HUES48 (cell line): ENCODE measurements at regions not wholly inside any gene's neighbourhood (a gene's known extent, or its start where the extent isn't known, plus 50 kb on each side); places are given as distances from the start of the nearest gene placed in this dataset.

Experiments
- H3K27ac ChIP-seq: one replicate; pipeline ENCODE4 v1.7.0; 2013; ENCODE audit warnings: low read depth, low read length, inconsistent platforms
- H3K27me3 ChIP-seq: 2 replicates; pipeline ENCODE4 v1.6.1; 2013; ENCODE audit warnings: mild to moderate bottlenecking, low read length; ENCODE audit not compliant: control insufficient read depth, insufficient read depth
- H3K36me3 ChIP-seq: 2 replicates; pipeline ENCODE4 v1.6.1; 2013; ENCODE audit warnings: low read length; ENCODE audit not compliant: control insufficient read depth, insufficient read depth
- H3K4me1 ChIP-seq: 2 replicates; pipeline ENCODE4 v1.6.1; 2013; ENCODE audit warnings: mild to moderate bottlenecking, low read length; ENCODE audit not compliant: control insufficient read depth, insufficient read depth
- H3K4me3 ChIP-seq: 2 replicates; pipeline ENCODE4 v1.5.1; 2013; ENCODE audit warnings: mild to moderate bottlenecking, low read depth, low read length
- H3K9ac ChIP-seq: 2 replicates; pipeline ENCODE4 v1.6.1; 2013; ENCODE audit warnings: mild to moderate bottlenecking, low read depth, low read length, moderate library complexity
- H3K9me3 ChIP-seq: 2 replicates; pipeline ENCODE4 v1.6.1; 2013; ENCODE audit warnings: low read length; ENCODE audit not compliant: control insufficient read depth, insufficient read depth

DNA sequence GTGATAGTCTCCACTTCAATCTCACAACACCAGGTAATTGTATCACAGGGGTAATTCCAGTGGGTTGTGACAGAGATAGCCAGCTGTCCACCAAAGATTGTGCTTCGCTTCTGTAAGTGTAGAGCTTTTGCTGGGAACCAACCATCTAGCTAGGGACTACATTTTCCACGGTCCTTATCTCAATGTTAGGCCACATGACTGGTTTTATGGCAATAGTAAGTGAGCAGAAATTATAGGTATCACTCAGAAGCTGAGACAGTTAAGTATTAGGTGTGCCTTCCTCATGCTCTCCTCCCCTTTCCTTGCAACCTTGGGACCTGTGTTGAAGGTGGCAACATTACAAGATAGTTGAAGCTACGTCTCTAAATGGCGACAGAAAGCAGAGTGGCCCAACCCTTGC, 108.8 kb upstream of the NALF2 start:
- Histone ChIP-seq H3K27me3 (no peaks in the 10 kb centered on the region), H3K4me1 (peaks cover 12% of the 10 kb centered on the region; the same call in 1 of the 2 replicates), H3K27ac (no peak overlapping the region), H3K4me3 (no peak overlapping the region), H3K36me3 (no peaks in the 10 kb centered on the region), H3K9me3 (peaks cover 20% of the 10 kb centered on the region), H3K9ac (no peak overlapping the region)

DNA sequence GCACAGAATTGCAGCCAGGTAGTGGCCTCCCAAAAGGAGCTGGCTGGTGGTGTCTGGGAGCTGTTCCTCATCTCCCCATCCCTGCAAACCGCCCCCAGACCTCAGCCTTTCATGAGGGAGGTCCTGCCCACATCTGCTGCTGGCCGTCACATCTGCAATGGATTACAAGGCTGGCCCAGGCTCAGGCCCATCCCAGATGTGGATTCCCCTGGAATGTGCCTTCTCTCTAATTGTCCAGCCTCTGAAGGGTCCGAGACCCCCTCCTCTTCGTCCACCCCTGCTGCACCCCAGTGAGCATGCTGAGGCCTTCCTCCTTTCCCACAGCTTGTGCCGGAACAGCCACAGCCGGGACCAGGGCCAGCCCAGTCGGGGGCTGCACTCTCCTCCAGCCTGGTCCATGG, 115.0 kb upstream of the NALF2 start:
- H3K4me3 ChIP-seq: no peak overlapping the region
- no peaks in the 10 kb centered on the region for H3K36me3 ChIP-seq
- peaks cover 3% of the 10 kb centered on the region for H3K27me3 ChIP-seq
- no peak overlapping the region for H3K9ac ChIP-seq
- peaks cover 4% of the 10 kb centered on the region for H3K4me1 ChIP-seq
- peaks cover 22% of the 10 kb centered on the region for H3K9me3 ChIP-seq
- H3K27ac ChIP-seq: no peak overlapping the region

DNA sequence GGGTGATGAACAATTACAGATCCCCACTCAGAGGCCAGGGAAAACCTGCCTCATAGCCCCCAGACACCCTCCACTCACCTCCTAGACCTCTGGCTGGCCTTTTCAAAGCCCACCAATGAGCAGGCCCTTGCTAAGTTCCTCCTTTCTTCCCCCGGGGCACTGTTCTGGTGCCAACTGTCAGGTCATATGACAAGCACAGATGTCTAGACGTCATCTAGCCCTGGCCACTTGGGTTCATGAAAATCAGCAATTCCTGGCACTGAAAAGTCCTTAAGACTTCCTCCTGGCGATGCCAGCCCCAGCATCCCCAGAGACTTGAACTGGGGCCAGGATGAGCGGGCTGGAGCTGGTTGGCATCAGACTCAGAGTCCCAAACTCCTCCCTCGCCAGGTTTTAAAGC, 115.6 kb upstream of the NALF2 start:
- Histone ChIP-seq H3K27ac (no peak overlapping the region), H3K4me3 (no peak overlapping the region), H3K9ac (no peak overlapping the region), H3K27me3 (peaks cover 3% of the 10 kb centered on the region), H3K36me3 (no peaks in the 10 kb centered on the region), H3K4me1 (peaks cover 4% of the 10 kb centered on the region), H3K9me3 (peaks cover 26% of the 10 kb centered on the region)

DNA sequence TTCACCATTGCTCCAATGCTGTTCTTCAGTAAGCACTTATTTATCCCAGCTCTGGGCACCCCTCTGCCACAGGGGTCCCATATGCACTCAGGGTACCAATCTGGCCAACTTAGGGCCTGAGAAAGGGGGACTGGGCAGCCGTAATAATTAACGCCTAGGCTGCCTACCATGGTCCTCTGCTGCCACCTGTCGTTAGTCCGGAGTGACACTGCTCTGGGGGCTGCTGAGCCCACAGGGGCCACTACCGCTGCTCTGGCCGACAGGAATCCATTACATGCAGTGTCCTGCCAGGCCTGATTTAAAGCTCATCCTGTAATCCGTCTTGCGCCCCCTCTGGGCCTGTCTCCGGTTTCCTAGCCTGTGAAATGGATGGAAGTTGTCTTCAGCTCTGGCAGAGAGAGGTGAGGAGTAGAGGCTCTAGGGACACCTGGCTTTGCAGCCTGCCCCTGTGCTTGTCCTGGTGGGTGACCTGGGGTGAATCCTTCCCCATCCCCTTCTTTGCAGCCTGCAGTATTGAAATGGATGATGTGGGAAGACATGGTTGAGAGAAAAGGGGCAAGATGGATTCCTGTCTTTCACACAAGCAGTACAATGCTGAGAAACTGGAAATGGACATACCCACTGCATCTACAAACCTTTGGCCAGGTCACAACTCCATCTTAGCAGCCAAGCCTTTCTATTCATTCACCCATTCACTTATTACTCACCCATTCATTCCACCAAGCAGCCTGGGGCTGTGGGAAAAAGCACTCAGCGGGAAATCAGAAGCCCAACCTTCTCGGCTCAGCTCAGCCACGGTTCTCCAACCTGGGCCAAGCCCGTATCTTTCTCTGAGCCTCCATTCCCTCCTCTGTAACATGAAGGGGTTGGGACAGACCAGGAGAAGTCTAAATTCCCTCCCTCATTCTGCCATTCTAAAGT, 116.3 kb upstream of the NALF2 start:
- peaks cover 3% of the 10 kb centered on the region for H3K27me3 ChIP-seq

DNA sequence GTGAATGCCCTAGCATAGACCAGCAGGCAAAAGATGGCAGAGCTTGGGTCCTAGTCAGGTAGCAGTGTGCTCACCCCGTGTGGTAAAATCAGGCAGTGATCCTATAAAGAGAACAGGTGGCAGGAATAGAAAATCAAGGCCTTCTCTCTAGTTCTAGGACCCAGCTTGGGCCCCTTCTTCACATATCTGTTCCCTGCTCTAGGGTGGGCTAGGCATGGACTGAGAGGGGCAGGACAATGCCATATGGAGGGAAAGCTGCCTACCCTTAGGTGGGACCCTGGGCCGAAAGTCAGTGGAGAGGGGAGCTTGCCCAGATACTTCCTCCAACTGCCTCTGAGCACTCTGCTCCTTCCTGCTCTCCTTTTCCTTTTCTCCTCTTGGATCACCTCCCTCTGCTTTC, 117.4 kb upstream of the NALF2 start:
- H3K9ac ChIP-seq: no peak overlapping the region
- no peaks in the 10 kb centered on the region for H3K36me3 ChIP-seq
- H3K4me3 ChIP-seq: no peak overlapping the region
- H3K27me3 ChIP-seq: peaks cover 3% of the 10 kb centered on the region
- H3K9me3 ChIP-seq: peaks cover 26% of the 10 kb centered on the region
- no peak overlapping the region for H3K27ac ChIP-seq
- H3K4me1 ChIP-seq: peaks cover 4% of the 10 kb centered on the region

More for the DNA sequence above, 116.3 kb upstream of the NALF2 start:
- Histone ChIP-seq H3K27ac (no peak overlapping the region), H3K36me3 (no peaks in the 10 kb centered on the region), H3K9me3 (peaks cover 26% of the 10 kb centered on the region), H3K4me1 (peaks cover 4% of the 10 kb centered on the region), H3K9ac (no peak overlapping the region), H3K4me3 (no peak overlapping the region)

DNA sequence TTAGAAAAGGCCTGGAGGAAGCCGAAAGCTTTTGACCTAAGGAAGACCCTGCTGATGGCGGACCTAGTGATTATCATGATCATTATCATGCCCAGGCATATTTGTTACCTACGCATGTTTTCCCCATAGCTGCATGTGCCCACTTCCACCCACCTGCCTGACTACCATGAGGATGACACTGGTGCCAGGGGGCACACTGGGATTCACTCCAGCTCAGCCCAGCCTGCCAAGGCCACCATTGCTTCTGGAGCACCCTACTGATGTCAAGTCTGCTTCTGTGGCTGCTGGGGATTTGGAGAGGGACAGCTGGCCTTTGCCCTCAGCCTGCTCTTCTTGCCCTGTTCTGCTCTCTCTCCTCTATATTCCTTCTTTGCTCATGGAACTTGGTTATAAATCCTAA, 124.7 kb upstream of the NALF2 start:
- Histone ChIP-seq H3K27me3 (no peaks in the 10 kb centered on the region), H3K9me3 (peaks cover 26% of the 10 kb centered on the region), H3K36me3 (no peaks in the 10 kb centered on the region), H3K4me1 (no peaks in the 10 kb centered on the region), H3K27ac (no peak overlapping the region), H3K4me3 (no peak overlapping the region), H3K9ac (no peak overlapping the region)

DNA sequence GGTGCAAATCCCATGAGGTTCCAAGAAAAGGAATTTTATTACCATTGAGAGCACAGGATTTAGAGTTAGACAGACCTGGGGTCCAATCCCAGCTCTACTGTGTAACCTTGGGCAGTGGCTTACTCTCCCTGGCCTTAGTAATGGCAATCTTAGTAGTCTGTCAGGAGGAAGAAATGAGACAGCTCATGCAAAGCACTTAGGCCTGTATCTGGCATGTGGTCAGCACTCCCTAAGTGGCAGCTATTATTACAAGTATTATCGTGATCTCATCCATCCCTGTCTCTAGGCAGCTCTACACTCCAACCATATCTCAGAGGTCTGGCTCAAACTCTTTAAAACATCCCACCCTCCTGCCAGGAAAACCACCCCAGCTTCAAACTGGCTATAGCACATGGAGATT, 129.6 kb upstream of the NALF2 start:
- Histone ChIP-seq H3K4me3 (no peak overlapping the region), H3K4me1 (no peaks in the 10 kb centered on the region), H3K36me3 (no peaks in the 10 kb centered on the region), H3K27me3 (no peaks in the 10 kb centered on the region), H3K9ac (no peak overlapping the region), H3K27ac (no peak overlapping the region), H3K9me3 (peaks cover 37% of the 10 kb centered on the region)

DNA sequence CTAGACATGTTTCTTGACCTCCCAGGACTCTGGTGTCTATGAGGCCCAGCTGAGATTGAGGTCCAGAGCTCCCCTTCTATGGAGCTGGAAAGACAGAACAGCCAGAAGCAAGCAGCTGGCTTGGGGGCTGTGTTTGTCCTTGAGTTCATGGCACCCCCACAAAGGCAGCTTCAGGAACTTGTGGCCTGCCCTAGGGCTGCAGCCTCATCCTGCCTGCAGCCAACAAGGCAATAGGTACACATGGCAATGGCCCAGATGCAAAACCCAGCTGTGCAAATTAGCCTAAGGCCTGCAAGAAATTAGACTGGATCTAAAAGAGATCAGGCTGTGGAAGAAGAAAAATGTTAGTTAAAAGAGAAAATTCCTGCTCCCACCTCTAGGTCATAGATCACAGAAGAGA, 131.7 kb upstream of the NALF2 start:
- H3K9me3 ChIP-seq: peaks cover 49% of the 10 kb centered on the region
- no peak overlapping the region for H3K9ac ChIP-seq
- no peaks in the 10 kb centered on the region for H3K4me1 ChIP-seq
- H3K36me3 ChIP-seq: no peaks in the 10 kb centered on the region
- no peak overlapping the region for H3K4me3 ChIP-seq
- H3K27ac ChIP-seq: no peak overlapping the region
- H3K27me3 ChIP-seq: no peaks in the 10 kb centered on the region

DNA sequence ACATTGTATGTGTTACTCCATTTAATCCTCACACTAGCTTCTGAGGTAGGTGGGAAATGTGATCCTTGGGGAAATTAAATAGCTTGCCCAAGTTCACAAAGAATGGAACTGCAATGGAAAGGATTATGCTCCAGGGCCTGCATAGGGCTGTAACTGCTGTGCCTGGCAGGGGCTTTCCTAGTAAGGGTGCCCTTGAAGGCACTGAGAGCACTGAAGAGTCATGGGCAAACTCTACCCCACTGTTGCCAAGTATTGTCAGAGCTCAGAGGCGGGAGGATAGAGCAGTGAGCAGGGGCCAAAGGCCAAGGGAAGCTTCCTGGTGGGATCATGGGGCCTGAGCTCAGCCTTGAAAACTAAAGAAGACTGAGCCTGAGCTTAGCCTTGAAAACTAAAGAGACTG, 133.0 kb upstream of the NALF2 start:
- Histone ChIP-seq H3K9me3 (peaks cover 44% of the 10 kb centered on the region), H3K27me3 (no peaks in the 10 kb centered on the region), H3K27ac (no peak overlapping the region)

DNA sequence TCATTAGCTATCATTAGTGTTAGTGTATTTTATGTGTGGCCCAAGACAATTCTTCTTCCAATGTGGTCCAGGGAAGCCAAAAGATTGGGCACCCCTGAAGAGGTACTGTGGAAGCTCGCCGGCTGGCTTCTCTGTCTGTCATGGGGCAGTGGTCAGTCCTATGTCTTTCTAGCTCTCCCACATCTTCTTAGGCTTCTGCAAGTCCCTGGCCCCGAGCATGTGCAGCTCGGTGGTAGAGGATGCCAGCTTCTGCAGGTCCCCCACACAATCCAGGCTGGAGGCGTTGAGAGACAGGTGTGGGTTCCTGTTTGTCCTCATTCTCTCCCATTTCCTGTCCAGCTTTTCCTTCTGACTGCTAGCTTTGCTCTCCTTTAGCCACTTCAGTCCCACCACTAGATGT, 134.1 kb upstream of the NALF2 start:
- H3K4me1 ChIP-seq: no peaks in the 10 kb centered on the region

More for the DNA sequence above, 133.0 kb upstream of the NALF2 start:
- Histone ChIP-seq H3K36me3 (no peaks in the 10 kb centered on the region), H3K4me3 (no peak overlapping the region), H3K4me1 (no peaks in the 10 kb centered on the region), H3K9ac (no peak overlapping the region)

DNA sequence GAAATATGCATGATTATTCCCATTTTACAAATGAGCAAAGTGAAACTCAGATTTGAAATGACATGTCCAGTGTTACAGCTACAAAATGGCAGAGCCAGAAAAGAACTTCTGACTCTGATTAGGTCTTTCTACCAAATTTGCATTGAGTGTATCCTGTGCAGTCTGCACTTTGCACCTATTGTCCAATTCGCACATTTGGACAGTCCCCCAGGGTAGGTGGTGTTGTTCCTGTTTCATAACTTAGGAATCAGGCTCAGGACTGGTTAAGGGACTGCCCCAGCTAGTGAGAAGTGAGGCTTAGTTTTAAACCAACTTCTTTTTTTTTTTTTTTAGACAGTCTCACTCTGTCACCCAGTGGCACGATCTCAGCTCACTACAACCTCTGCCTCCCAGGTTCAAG, 137.9 kb upstream of the NALF2 start:
- peaks cover 27% of the 10 kb centered on the region for H3K9me3 ChIP-seq
- no peak overlapping the region for H3K27ac ChIP-seq

More for the DNA sequence above, 134.1 kb upstream of the NALF2 start:
- no peak overlapping the region for H3K4me3 ChIP-seq
- no peaks in the 10 kb centered on the region for H3K27me3 ChIP-seq
- peaks cover 43% of the 10 kb centered on the region for H3K9me3 ChIP-seq
- no peaks in the 10 kb centered on the region for H3K36me3 ChIP-seq
- no peak overlapping the region for H3K27ac ChIP-seq
- H3K9ac ChIP-seq: no peak overlapping the region

More for the DNA sequence above, 137.9 kb upstream of the NALF2 start:
- H3K27me3 ChIP-seq: no peaks in the 10 kb centered on the region
- H3K4me1 ChIP-seq: no peaks in the 10 kb centered on the region
- H3K9ac ChIP-seq: no peak overlapping the region
- no peaks in the 10 kb centered on the region for H3K36me3 ChIP-seq
- H3K4me3 ChIP-seq: no peak overlapping the region
